Heart left ventricle (tissue), 16 donors: ENCODE measurements at regions not wholly inside any gene's neighbourhood (a gene's known extent, or its start where the extent isn't known, plus 50 kb on each side); places are given as distances from the start of the nearest gene placed in this dataset.

Experiments used
- ATAC-seq, 4 donors: fragments of 200-7000 bp; cut with Tn5 transposase; one replicate each; pipeline ENCODE4 v1.9.1; 2020 to 2022; ENCODE audit warnings: moderate library complexity in 4 of 4, mild to moderate bottlenecking in 3 of 4, moderate number of reproducible peaks in 1 of 4
- DNase-seq, 5 donors: peaks; one replicate each; pipeline ENCODE4 v3.0.0-alpha.2; 2020
- H3K27ac ChIP-seq, 12 donors: fragments of 200-600 bp; sonication (generic) in 4 of 12; one replicate each; pipeline versions ENCODE4 v1.5.0 to v1.8.0; 2016 to 2022; ENCODE audit warnings: mild to moderate bottlenecking in 2 of 12
- H3K27me3 ChIP-seq, 9 donors: fragments of 200-600 bp; sonication (generic) in 2 of 9; one replicate each; pipeline versions ENCODE4 v1.5.1 to v1.8.0; 2016 to 2022; ENCODE audit warnings: mild to moderate bottlenecking in 3 of 9
- H3K36me3 ChIP-seq, 9 donors: fragments of 200-600 bp; sonication (generic) in 2 of 9; one replicate each; pipeline versions ENCODE4 v1.5.0 to v1.8.0; 2018 to 2022; ENCODE audit warnings: mild to moderate bottlenecking in 2 of 9
- H3K4me1 ChIP-seq, 12 donors: fragments of 200-600 bp; sonication (generic) in 4 of 12; one replicate each; pipeline versions ENCODE4 v1.5.0 to v1.8.0; 2016 to 2022; ENCODE audit warnings: mild to moderate bottlenecking in 3 of 12
- H3K4me3 ChIP-seq, 12 donors: fragments of 200-600 bp; sonication (generic) in 4 of 12; one replicate each; pipeline versions ENCODE4 v1.5.0 to v1.8.0; 2017 to 2022; ENCODE audit warnings: mild to moderate bottlenecking in 9 of 12, moderate library complexity in 4 of 12
- H3K9me3 ChIP-seq, 12 donors: fragments of 200-600 bp; sonication (generic) in 4 of 12; one replicate each; pipeline versions ENCODE4 v1.5.0 to v1.8.0; 2016 to 2022; ENCODE audit warnings: mild to moderate bottlenecking in 1 of 12
- CTCF ChIP-seq, 12 donors: fragments of 200-600 bp; sonication (generic) in 4 of 12; IDR thresholded peaks; one replicate each; pipeline versions ENCODE4 v1.5.0 to v1.8.0; 2018 to 2022; ENCODE audit warnings: antibody characterized with exemption in 12 of 12, mild to moderate bottlenecking in 5 of 12
- POLR2A ChIP-seq, 2 donors: fragments of 450-650 bp; IDR thresholded peaks; one replicate each; pipeline ENCODE4 v1.6.1; 2017; ENCODE audit warnings: antibody characterized with exemption in 2 of 2, mild to moderate bottlenecking in 2 of 2, moderate library complexity in 2 of 2
- WGBS, 4 donors: extraction: QIAGEN DNeasy Blood & Tissue Kit in 2 of 4; methylation state at CpG; one replicate each; pipeline versions ENCODE4 v1.1.5 to v1.1.7; 2013 to 2018; 5-methylcytosine and 5-hydroxymethylcytosine counted together
- intact Hi-C, 10 donors: fragments of 100-400 bp; cut with DNase I; formaldehyde crosslinking; loops; one replicate each; pipeline versions ENCODE4 v1.11.1 to v1.14.2; 2022
- donor health status: ischemic (EF 13 %, LVEDD 7.1; RV severe dilation, severe dysfunction).
- donor health status: healthy with polysubstance abuse.
- donor health status: DM: no; HTN: yes; CAD: no.
- donor health status: DM: no; HTN: no; CAD: no.
- donor health status: ischemic (EF 25% LVEDD 6.9; RV normal size, moderate dysfunction).
- donor health status: ischemic (EF 25% LVEDD 5.7; RV mildly dilated, moderate dysfunction).
- donor health status: healthy.
- donor health status: DM: yes; HTN: yes; CAD: no.
- donor health status: ischemic (EF 35%, LVEDD 5.7; RV mildly dilated, moderate dysfunction).
- donor health status: nonischemic (EF 11% LVEDD 7.7; RV severe dilation, severe dysfunction).
- donor health status: DM: yes; HTN: yes; CAD: no.
- donor health status: PGD.
- donor health status: ischemic (EF 29% LVEDD 5.4; RV normal size, mild dysfunction).
- donor health status: nonischemic (EF 23%, LVEDD 6.1; RV moderate dilation, normal function).

GRCh38 chr5:5044247-5044840 lies 95.8 kb upstream of the ADAMTS16 start:
- no peak for TF ChIP-seq CTCF (IDR thresholded peaks at IDR 0.05)
- TF ChIP-seq POLR2A (IDR thresholded peaks at IDR 0.05) = no peak
- Histone ChIP-seq H3K4me3 (no peak overlapping the region), H3K9me3 (no peaks in the 10 kb centered on the region), H3K27me3 (no peaks in the 10 kb centered on the region), H3K36me3 (no peaks in the 10 kb centered on the region), H3K27ac (no peak overlapping the region), H3K4me1 (no peaks in the 10 kb centered on the region)
- intact Hi-C loops = no loop called here
- WGBS, 4 donors = 73 to 81% (median 75%) methylated on average over 3 of the region's 3 CpGs
- DNase-seq = no peak
- ATAC-seq = no peak

- DNase-seq (no peak), ATAC-seq (no peak)
- Histone ChIP-seq H3K4me1 (no peaks in the 10 kb centered on the region), H3K36me3 (no peaks in the 10 kb centered on the region), H3K9me3 (no peaks in the 10 kb centered on the region), H3K27ac (no peak overlapping the region), H3K4me3 (no peak overlapping the region), H3K27me3 (no peaks in the 10 kb centered on the region)
- WGBS, 4 donors = 72 to 81% (median 76%) methylated on average over 6 of the region's 6 CpGs
- intact Hi-C loops = no loop called here
- TF ChIP-seq POLR2A (IDR thresholded peaks at IDR 0.05) = no peak
- TF ChIP-seq CTCF (IDR thresholded peaks at IDR 0.05) = no peak
Measured at GRCh38 chr5:5046680-5047502, 93.2 kb upstream of the ADAMTS16 start.

- Histone ChIP-seq H3K27ac (no peak overlapping the region), H3K4me3 (no peak overlapping the region), H3K36me3 (no peaks in the 10 kb centered on the region), H3K4me1 (no peaks in the 10 kb centered on the region), H3K27me3 (no peaks in the 10 kb centered on the region), H3K9me3 (peaks cover 0 to 5% (median 0%) of the 10 kb centered on the region in 12 donors)
- intact Hi-C loops = no loop called here
- no peak for TF ChIP-seq CTCF (IDR thresholded peaks at IDR 0.05)
- no peak for TF ChIP-seq POLR2A (IDR thresholded peaks at IDR 0.05)
- DNase-seq = no peak
- no peak for ATAC-seq
- WGBS, 4 donors = 32 to 47% (median 38%) methylated on average over 3 of the region's 3 CpGs
Measured at GRCh38 chr5:5050801-5051200, 89.3 kb upstream of the ADAMTS16 start.

- ATAC-seq (no peak), DNase-seq (no peak)
- no peak for TF ChIP-seq CTCF (IDR thresholded peaks at IDR 0.05)
- Histone ChIP-seq H3K4me1 (no peaks in the 10 kb centered on the region), H3K4me3 (no peak overlapping the region), H3K27ac (no peak overlapping the region), H3K36me3 (no peaks in the 10 kb centered on the region), H3K27me3 (no peaks in the 10 kb centered on the region), H3K9me3 (peaks cover 0 to 5% (median 0%) of the 10 kb centered on the region in 12 donors)
- intact Hi-C loops = no loop called here
- 72 to 86% (median 79%) methylated on average over 1 of the region's 1 CpG for WGBS, 4 donors
Measured at GRCh38 chr5:5055712-5056111, 84.4 kb upstream of the ADAMTS16 start.
